ENCODE measurements at regions not wholly inside any gene's neighbourhood (a gene's known extent, or its start where the extent isn't known, plus 50 kb on each side); places are given as distances from the start of the nearest gene placed in this dataset.

DNA sequence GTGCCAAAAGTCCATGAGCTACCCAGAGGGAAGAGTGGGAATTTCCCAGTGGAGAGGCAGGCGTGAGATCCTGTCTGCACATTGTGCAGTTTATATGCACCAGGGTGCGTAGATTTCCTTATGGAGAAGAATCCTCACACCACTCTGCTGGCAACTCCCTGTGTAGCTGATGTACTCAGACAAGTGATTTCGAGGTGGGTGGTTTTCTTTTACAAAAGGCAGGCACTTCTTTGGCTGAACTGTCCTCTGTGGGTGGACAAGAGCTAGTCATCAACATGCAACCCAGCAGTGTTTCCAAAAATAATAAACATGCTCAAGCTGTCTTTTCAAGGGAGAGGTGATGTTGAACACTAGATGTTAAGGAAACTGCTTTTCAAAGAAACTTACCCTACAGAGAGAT lies 121.7 kb upstream of the NXT1 start:
- DNase-seq: no peak

DNA sequence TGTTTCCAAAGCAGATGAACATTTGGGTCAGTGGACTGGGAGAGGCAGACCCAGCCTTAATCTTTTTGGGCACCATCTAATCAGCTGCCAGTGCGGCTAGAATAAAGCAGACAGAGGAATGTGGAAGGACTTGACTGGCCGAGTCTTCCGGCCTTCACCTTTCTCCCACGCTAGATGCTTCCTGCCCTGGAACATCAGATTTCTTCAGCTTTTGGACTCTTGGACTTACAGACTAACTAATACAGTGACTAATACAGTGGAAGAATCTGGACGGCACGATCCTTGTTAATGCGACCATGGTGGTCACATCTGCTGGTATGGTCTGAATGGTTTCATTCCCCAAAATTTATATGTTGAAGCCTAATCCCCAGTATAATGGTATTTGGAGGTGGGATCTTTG lies 122.6 kb upstream of the NXT1 start:
- no peak for DNase-seq

DNA sequence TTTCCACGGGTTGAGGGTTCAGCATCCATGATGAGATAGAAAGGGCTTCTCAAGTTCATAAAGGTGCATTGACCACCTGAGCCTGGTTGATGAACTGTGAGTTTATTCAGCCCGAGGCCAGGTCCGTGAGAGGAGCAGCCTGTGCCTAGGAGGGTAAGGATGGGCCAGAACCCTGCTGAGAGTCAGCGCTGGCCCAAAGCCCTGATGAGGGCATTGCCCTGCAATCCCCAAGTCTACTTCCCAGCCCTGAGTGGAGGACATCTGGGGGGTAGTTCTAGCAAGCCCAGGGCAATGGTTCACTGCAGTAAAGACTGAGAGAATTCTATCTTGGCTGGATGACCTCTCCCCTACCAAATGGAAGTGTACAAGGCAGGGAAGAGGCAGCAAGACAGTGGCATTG lies 123.3 kb upstream of the NXT1 start:
- no peak for DNase-seq

DNA sequence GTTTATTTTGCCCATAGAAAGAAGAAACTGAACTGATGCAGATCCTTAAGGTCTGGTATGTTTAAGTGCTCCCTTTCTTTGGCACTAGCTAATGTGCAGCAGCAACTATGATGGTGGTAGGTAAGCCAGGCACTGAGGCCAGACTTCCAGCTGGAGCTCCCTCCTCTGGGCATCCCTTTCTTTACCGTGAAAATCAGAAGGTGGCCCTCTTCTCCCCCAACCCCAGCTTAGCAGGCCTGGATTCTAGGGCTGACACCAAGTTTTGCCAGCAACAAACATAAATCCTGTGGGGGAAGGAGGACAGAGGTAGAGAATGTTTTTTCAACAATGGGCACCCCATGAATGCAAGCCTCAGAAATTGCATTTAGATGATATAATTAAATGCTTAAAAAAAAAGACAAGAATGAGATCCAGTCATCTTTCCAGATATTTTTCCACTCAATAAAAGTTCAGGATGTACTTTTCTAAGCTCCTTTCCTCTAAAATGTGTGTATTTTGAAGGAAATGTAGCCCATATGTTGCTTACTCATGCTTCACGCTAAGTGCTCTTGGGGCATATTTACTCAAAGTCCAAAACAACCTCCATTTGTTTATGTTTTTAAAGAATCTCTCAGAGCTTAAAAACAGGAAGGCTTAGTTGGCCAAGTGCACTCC lies 123.9 kb upstream of the NXT1 start:
- DNase-seq: no peak

DNA sequence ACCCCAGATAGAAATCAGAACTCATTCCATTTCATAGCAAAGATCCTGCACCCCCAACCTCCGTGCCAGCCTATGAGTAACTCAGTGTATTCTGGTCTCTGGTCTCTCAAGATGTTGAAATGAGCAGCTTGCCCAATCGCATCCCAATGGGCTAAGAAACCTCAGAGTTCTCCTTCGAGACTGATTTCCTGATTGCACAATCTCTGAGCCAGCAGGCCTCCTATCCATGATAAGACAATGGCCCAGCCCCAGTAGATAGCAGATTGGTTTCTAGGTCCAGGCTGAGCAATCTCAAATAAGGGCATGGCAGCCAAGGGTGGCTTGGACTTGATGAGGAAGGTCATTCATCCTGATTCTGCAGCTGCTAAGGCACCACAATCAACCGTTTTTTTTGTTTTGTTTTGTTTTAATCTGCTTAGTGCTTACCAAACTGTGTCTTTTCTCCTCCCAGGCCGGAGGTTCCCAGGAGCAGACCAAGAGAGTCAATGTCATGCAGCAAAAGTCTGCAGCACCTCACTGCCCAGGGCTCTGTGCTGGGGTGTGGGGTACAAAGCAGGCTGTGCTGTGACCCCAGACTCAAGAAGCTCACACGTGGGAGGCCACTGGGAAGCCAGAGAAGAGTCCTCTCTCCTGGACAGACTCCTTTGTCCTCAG lies 125.1 kb upstream of the NXT1 start:
- peak in 1 of 2 donors; percentile 56 for DNase-seq

DNA sequence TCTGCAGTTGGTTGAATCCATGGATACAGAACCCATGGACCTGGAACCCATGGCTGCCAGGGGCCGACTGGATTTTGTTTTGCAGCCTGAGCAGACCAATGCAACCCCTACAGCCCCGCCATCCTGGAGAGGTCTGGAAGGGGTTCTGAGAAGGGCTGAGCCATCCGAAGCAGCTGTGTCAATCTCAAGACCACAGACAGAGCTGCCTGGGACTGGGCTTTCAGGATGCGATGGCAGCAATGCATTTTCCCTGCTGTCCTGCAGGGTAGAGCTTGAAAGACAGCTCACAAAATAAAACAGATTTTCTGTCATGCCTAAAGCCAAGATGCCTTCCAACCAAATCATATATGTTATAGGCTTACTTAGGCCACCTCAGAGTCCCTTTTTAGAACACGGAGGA lies 125.8 kb upstream of the NXT1 start:
- DNase-seq: no peak

DNA sequence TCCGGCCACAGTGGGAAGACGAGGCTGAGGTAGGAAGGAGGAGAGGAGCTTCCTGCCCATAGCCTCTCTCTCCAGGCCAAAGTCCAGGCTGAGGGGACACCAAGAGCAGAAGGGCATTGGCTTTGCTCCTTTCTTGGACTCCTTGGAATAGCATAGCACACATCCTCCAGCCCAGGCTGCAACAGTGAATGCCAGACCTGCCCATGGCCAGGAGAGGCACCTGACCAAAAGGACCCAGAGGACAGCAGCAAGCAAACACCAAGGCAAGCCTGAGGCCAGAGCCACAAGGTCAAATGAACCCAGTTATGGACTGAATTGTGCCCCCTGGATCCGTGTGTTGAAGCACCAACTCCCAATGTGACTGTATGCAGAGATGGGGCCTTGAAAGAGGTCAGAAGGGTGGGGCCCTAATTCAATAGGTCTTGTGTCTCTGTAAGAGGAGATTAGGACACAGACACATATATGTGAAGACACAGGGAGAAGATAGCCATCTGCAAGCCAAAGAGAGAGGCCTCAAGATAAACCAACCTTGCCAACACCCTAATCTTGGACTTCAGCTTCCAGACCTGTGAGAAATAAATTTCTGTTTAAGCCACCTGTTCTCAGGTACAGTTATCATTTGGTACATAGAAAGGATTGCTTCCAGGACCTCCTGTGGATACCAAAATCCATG lies 126.5 kb upstream of the NXT1 start:
- DNase-seq: no peak

DNA sequence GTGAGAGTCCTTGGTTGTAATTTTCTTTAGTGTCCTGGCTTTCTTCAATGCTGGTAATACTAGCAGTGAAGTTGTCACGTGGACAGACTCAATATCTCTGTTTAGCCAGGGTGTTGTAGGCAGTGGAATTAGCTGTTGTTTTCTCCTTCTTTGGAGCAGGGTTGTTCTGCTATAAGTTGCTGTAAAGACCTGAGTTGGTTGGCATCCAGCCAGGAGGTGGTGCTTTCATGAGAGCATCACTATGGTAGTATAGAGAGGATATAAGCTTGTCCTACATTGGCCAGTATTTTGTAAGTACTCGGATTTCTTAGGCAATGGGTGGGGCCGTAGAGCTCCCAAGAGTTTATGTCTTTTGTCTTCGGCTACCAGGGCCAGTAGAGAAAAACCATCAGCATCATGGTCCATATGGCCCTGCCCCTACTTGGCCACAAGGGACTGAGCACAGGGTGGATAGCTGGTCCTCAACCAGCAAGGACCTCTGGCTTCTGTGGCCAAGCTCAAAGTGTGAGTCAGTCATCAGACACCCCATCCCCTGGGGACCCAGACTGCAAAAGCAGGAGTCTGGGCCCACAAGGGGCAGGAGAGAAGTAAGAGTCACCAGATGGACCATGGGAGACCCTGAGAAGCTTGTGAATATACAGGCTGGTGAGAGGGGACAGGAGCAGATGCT lies 127.9 kb upstream of the NXT1 start:
- no peak for DNase-seq

DNA sequence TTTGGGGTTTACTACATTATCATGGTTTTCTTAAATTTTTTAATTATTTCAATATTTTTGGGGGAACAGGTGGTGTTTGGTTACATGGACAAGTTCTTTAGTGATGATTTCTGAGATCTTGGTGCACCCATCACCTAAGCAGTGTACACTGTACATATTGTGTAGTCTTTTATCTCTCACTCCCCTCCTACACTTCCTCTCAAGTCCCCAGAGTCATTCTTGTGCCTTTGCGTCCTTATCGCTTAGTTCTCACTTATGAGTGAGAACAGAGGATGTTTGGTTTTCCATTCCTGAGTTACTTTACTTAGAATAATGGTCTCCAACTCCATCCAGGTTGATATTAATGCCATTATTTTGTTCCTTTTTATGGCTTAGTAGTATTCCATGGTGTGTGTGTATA lies 130.9 kb upstream of the CD93 start:
- no peak for DNase-seq

DNA sequence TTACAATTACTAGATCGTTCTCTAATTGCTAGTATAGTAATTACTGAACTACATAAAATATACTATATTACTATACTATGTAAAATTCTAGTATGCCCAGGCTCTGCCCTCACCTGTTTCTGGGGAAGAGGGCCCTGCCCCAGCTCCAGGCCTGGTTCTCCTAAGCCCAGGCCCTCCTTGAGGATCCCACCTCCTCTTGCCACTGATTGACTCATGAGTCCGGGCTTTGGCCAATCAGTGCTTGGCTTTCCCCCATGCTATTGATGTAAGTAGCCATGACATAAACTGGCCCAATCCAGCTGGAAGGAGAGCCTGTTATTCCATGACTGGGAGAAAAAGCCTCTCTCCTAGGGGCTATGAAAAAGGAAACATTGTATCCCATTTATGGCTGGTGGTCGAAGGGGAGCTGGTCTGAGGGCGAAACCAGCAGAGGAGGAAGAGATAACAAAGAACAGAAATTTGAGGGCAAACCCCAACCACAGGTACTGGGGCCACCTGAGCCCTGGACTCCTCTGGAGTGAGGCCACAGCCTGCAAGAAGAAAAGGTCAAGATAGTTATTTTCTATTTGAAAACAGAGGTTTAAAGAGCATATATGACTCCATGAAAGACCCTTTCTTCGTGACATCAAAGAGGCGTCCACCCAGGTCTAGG lies 129.3 kb upstream of the CD93 start:
- DNase-seq: no peak

DNA sequence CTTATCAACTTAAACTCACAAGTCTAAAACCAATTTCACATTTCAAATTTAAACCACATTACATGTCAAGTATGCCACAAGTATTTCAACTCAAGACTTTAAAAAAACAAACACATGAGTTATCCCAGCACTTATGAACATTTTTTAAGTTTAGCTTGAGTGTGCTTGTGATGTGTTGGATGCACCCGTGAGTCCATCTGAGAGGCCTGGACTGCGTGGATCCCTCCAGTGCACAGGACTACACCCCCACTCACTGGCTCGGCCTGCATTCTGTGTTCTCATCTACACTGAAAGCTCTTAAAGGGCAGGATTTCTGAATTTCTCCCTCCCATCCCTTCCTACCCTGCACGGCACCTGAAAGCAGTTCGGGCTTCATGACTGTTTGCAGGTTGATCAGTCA lies 128.8 kb upstream of the CD93 start:
- DNase-seq: no peak

DNA sequence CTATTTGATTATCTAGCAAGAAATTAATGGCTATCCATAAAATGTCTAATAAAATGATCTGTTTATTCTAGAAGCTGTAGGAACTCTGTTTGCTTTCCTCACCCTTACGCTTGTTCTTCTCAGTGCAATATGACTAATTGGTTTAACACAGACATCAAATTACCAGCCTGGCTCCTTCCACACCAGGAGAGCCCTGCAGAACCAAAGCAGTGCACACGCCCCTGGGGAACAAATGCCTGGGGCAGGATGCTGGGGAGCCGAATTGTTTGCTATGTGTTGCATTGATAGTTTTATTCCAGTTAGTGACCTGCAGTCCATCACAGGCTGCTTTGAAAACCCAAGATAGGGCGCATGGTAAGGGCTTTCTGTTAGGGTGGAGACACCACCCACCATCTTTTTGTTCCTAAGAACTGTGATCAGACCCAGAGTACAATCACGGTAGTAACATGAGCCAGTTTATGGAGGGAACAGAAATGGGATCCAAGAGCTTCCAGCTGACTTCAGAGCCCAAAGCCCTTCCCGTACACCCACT lies 126.4 kb upstream of the CD93 start:
- no peak for DNase-seq

DNA sequence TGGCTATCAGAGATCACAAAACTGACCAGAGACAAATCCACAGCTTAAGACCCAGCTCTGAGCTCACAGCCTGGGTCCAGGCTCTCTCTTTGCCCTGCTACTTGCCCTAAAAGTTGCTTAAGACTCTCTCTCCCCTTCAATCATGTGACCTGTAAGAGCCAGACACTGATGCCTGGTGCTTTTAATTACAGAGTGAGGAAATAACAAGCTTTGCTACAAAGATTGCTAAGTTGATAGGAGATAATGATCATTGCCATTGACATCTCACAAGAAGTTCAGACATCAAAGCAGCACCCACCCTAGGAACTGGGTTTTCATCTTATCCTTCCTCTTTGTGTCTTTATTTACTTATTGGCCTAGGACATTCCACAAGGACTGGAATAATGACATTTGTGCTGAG lies 125.9 kb upstream of the CD93 start:
- no peak for DNase-seq

DNA sequence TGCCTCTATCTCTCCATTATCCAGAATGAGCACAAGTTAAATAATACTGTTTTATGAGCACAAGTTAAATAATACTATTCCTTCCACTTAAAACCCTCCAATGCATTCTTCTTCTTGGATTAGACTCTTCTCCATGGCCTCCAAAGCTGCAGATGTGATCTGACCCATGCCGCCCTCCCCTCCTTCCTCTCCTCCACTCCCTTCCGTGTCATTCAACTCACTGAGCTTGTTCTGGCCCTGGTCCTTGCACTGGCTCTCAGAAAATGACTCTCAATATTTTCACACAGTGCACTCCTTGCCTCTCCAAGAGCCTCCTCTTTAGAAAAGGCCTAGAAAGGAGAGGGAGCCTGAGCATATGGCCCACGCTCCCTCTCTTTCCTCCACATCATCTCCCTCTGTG lies 125.0 kb upstream of the CD93 start:
- DNase-seq: no peak

DNA sequence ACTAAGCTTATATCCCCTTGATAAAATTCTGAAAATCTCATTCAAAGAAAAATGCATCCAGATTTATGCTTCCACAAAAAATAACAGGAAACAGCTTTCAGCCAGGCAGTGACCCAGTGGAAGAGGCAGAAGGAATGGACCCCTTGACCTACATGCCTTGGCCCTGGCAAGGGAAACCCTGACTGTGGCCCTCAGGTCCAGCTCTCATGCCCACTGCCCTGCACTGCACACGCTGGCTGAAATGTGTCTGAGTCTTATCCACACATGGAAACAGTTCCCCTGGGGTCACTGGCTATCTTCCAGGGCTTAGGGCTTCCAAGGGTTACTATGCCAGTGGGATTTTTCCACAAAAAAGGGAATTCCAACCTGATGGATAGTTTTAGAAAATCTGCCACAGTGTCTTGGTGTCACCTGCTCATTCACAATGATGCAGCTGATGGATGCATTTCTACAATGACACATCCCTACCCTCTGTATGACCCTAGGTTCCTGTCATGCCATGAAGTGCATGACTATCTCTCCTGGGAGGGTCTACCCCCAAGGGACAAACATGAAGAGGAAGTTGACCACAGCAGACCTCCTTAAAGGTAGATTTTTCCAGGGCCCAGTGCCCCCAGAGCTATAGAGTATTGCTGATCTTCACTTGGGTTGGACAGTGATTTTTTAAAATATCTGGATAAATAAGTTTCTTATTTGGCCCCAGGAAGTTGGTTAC lies 121.9 kb upstream of the CD93 start:
- DNase-seq: no peak

DNA sequence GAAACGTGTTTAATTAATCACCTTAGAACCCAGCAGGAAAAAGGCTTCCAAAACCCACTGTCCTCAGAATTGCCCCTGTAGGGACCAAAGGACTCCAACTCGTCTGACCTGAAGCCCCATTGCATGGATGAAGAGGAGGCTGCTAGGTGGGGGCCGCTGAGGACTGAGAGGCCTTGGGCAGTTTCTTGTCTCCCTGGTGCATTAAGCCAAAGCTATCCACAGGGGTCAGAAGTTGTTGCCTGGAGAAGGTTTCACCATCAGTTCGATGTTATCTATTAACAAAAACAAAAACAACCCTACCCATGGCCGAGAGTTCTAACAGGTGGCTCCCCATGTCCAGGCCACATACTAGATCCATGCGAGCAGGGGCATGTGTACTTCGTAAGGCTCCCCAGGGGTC lies 120.9 kb upstream of the CD93 start:
- no peak for DNase-seq

DNA sequence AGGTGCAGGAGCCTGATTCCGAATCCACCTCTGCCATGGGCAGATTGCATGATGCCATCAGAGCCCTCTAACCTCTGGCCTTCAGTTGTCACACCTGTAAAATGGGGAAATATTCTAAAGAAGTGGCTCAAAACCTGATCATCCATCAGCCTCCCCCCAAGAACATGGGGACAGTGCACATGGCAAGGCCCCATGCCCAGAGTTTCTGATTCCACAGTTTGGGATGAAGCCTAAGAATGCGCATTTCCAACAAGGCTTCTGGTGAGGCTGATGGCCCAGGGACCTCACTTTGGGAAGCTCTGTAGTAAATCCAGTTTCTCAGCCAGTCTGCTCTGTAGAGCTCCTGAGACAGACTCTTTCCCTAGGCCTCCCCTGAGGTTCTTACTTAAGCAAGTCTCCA lies 119.9 kb upstream of the CD93 start:
- DNase-seq: no peak

DNA sequence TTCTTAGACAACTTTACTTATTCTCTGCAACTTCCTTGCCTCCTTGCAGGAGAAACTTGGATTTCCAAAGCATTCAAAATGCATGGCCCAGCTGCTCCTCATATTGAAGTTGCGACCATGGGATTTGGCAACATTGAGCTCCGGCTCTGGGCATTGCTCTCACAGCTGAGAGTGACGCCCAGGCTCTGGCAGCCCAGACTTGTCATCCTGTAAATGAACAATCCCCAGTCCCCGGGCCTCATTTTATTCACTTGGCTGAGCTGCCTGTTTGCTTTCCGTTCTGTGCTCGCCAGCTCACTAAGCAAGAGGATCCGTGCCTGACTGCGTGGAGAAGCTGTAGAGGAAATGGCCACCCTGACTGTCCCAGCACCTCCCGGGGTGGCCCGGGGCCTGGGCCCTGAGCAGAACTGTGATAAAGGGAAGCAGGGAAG lies 119.5 kb upstream of the CD93 start:
- no peak for DNase-seq

DNA sequence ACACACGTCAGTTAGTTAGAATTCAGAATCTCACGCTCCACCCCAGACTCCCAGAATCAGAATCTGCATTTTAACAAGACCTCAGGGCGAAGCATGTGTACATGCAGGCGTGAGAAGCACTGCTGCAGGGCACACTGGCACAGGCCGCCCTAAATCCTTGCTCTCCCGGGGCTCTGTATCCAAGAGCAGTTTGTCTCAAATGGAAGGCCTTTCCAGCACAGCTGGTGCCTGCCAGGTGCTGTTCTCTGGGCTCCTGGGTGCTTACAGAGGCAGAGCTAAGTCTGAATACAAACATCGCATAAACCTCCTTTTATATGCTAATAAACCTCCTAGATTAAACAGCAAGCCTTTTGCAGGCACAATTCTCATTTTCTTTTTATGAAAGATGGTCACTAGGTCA lies 119.1 kb upstream of the CD93 start:
- DNase-seq: no peak

DNA sequence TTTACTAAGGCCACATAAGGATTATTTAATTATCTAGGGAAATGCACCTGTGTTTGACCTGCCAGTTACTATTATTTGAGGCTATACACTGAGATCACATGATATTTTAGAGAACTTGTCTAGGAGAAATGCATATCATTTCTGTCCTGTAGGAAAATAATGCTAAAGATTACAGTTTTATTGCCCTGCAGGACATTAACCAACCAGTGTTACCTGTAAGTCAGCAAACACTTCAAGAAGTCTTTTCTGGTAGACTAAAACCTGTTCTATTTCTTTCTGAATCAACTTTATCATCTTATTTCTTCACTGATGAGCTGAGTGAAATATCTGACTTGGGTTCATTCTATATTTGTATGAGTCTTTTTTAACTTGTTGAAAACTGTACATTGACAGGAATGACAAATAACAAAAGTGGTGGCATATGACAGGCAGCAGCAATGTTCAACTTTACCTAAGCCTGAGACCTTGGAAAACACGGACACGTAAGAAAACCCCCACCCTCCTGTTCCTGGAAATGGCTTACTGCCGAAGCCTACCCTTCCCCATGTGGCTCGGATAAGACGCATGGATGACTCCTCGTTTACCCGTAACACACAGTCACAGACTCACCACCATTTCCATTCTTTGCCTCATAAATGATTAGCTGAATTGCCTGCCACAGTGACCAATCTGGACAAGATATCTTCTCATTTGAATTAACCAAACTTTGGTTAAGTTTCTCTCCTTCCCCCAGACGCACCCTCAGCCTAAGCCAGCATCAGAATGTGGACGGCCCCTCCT lies 118.0 kb upstream of the CD93 start:
- DNase-seq: no peak

DNA sequence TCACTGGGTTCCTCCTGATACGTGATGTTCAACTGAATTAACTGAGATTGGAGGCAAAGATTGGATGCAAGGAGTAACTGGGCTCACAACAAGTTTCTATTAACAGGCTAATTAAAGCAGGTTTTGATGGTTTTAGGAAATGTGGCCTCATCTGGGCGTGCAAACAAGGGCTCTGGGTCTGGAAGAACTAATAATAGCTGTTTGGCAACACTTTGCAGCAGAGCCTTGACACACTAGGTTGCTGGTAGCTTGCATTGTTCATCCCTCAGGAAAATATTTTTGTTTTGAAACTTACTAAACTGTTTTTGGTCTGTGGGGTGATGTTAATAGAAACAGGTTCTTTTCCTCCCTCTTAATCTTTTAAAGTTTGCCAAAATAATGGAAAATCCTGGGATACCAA lies 117.2 kb upstream of the CD93 start:
- no peak for DNase-seq

DNA sequence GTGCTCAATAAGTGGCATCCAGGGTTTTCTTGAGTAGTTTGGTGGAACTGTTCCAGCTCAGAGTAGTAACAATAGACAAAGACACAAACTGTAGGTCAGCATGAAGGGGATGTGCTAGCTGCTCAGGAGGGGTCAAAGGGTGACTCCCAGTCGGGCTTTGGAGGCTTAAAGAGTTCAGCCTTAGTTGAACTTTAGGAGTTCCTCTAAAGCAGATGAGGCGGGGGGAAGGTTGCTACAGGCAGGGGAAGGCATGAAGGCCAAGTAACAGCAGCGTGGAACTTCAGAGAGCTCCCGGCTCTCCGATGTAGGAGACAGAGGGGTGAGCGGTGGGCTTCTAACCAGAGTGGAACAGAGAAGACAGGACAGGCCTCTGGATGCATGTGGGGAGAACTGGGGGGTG lies 115.5 kb upstream of the CD93 start:
- no peak for DNase-seq

Measured in bone marrow (tissue), 2 donors.